A673 (cell line): ENCODE measurements at regions not wholly inside any gene's neighbourhood (a gene's known extent, or its start where the extent isn't known, plus 50 kb on each side); places are given as distances from the start of the nearest gene placed in this dataset.

Experiments
- BruUV-seq: library from RNA; stranded (reverse); fragments of 400-500 nt; replicated peaks from 2 replicates; lab custom pipeline; 2021; lab: Mats Ljungman, UMichigan
- CTCF ChIA-PET: fragments of 300-600 bp; sonication (Branson Sonifier 250); formaldehyde crosslinking; loops from one replicate; lab custom pipeline; 2022; ENCODE audit warnings: antibody characterized with exemption; lab: Charles Lee
- POLR2A ChIA-PET: fragments of 300-600 bp; sonication (Branson Sonifier 250); formaldehyde crosslinking; loops from one replicate; lab custom pipeline; 2022; ENCODE audit warnings: antibody characterized with exemption; ENCODE audit not compliant: low non-redundant PET; lab: Charles Lee
- DNase-seq: peaks from one replicate; pipeline ENCODE4 v3.0.0-alpha.2; 2015; ENCODE audit warnings: low spot score
- H3K27ac ChIP-seq: fragments of 200-600 bp; sonication (generic); 2 replicates; pipeline ENCODE4 v1.5.1; 2016; ENCODE audit warnings: mixed run types, low read depth, mild to moderate bottlenecking, mixed read lengths, antibody characterized with exemption, low read length; ENCODE audit not compliant: poor library complexity, severe bottlenecking
- H3K27me3 ChIP-seq: fragments of 200-600 bp; sonication (generic); replicated peaks from 2 replicates; pipeline ENCODE4 v1.6.1; 2017; ENCODE audit warnings: mixed run types, low read depth, mild to moderate bottlenecking, mixed read lengths, antibody characterized with exemption, low read length; ENCODE audit not compliant: insufficient read depth, poor library complexity
- H3K36me3 ChIP-seq: fragments of 200-600 bp; sonication (generic); 2 replicates; pipeline ENCODE4 v1.6.1; 2016; ENCODE audit warnings: mixed run types, mild to moderate bottlenecking, mixed read lengths, antibody characterized with exemption, low read length; ENCODE audit not compliant: insufficient read depth, poor library complexity, severe bottlenecking
- H3K4me1 ChIP-seq: fragments of 200-600 bp; sonication (generic); 2 replicates; pipeline ENCODE4 v1.6.1; 2017; ENCODE audit warnings: mixed run types, mild to moderate bottlenecking, mixed read lengths, antibody characterized with exemption, low read length; ENCODE audit not compliant: insufficient read depth, poor library complexity, severe bottlenecking
- H3K4me3 ChIP-seq: fragments of 200-600 bp; sonication (generic); 2 replicates; pipeline ENCODE4 v1.5.1; 2016; ENCODE audit warnings: low read depth, mixed run types, mild to moderate bottlenecking, mixed read lengths, low read length; ENCODE audit not compliant: poor library complexity, severe bottlenecking
- H3K9me3 ChIP-seq: fragments of 200-600 bp; sonication (generic); 2 replicates; pipeline ENCODE4 v1.6.1; 2016; ENCODE audit warnings: mixed run types, low read depth, mild to moderate bottlenecking, mixed read lengths, antibody characterized with exemption, low read length; ENCODE audit not compliant: poor library complexity, severe bottlenecking
- CTCF ChIP-seq: fragments of 300-800, 200-600 bp; sonication (generic); conservative IDR thresholded peaks from 2 replicates; pipeline ENCODE4 v1.5.1; 2017; ENCODE audit warnings: low read depth, mild to moderate bottlenecking, antibody characterized with exemption, low read length, moderate library complexity, mixed read lengths
- EZH2 ChIP-seq: fragments of 200-600 bp; sonication (generic); IDR thresholded peaks from 2 replicates; pipeline ENCODE4 v1.6.1; 2017; ENCODE audit warnings: borderline replicate concordance, low read depth, mild to moderate bottlenecking, mixed read lengths, antibody characterized with exemption, low read length; ENCODE audit not compliant: poor library complexity, severe bottlenecking
- intact Hi-C: fragments of 100-400 bp; cut with micrococcal nuclease; formaldehyde crosslinking; loops from one replicate; pipeline ENCODE4 v1.10.0; 2022; ENCODE audit not compliant: unreplicated experiment

- H3K4me1 ChIP-seq, result no peaks in the 10 kb centered on the region
- no peak overlapping the region for H3K27ac ChIP-seq
- DNase-seq, result no peak
- TF ChIP-seq CTCF (no peak), EZH2 (no peak)
- no peak overlapping the region for H3K4me3 ChIP-seq
- H3K27me3 ChIP-seq, result no peaks in the 10 kb centered on the region
- POLR2A ChIA-PET, result no interaction called here
- no peaks in the 10 kb centered on the region for H3K36me3 ChIP-seq
- H3K9me3 ChIP-seq, result no peaks in the 10 kb centered on the region
- CTCF ChIA-PET, result no interaction called here
- no TSS peak for BruUV-seq
- intact Hi-C loops, result no loop called here
Observed at GRCh38 chr21:14759285-14759684, 213.2 kb upstream of the SAMSN1 start.

- Histone ChIP-seq H3K27ac (no peak overlapping the region), H3K4me1 (no peaks in the 10 kb centered on the region), H3K36me3 (no peaks in the 10 kb centered on the region), H3K27me3 (no peaks in the 10 kb centered on the region), H3K4me3 (no peak overlapping the region), H3K9me3 (no peaks in the 10 kb centered on the region)
- no peak for DNase-seq
- no TSS peak for BruUV-seq
- CTCF ChIA-PET, result no interaction called here
- intact Hi-C loops, result no loop called here
- TF ChIP-seq EZH2, result no peak
- no peak for TF ChIP-seq CTCF
- POLR2A ChIA-PET, result no interaction called here
Observed at GRCh38 chr21:14758849-14759248, 212.7 kb upstream of the SAMSN1 start.

GRCh38 chr21:14757533-14758327, 211.6 kb upstream of the SAMSN1 start:
- H3K4me3 ChIP-seq, result no peak overlapping the region
- no peaks in the 10 kb centered on the region for H3K27me3 ChIP-seq
- CTCF ChIA-PET, result no interaction called here
- TF ChIP-seq CTCF (no peak), EZH2 (no peak)
- no peak overlapping the region for H3K27ac ChIP-seq
- intact Hi-C loops, result no loop called here
- POLR2A ChIA-PET, result no interaction called here
- no peak for DNase-seq
- H3K36me3 ChIP-seq, result no peaks in the 10 kb centered on the region
- no peaks in the 10 kb centered on the region for H3K4me1 ChIP-seq
- BruUV-seq, result no TSS peak
- H3K9me3 ChIP-seq, result no peaks in the 10 kb centered on the region
